ENCODE measurements at regions not wholly inside any gene's neighbourhood (a gene's known extent, or its start where the extent isn't known, plus 50 kb on each side); places are given as distances from the start of the nearest gene placed in this dataset.

DNA sequence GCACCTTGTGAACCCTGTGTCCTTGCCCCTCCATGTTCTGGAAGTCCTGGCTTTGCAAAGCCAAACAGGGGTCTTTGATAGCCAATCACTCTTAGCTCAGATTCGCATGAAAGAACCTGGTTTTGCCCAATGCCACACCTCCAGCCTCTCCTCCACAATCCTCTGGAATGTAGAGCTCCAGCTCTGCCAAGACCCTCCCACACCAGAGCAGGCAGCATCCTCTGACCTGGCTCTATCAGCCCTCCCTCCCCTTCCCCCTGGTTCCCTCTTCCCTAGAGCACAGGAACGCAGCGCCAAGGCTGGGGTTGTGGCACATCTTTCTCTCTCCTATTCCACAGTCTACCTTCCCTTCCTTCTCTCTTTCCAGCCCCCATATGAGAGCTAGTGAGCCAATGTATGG is 133.3 kb downstream of the RPLP1 start:
- Histone ChIP-seq H3K9ac (ENCODE audit: low read depth in 1 of 2, low read length in 2 of 2) (no peak overlapping the region), H3K36me3 (ENCODE audit: control insufficient read depth in 2 of 2, insufficient read depth in 2 of 2, low read length in 2 of 2) (no peaks in the 10 kb centered on the region), H3K4me1 (ENCODE audit: control insufficient read depth in 2 of 2, insufficient read depth in 2 of 2, low read length in 2 of 2) (peaks cover under 1 to 5% of the 10 kb centered on the region in 2 donors), H3K9me3 (ENCODE audit: control insufficient read depth in 2 of 2, low read length in 2 of 2) (no peaks in the 10 kb centered on the region), H3K4me3 (ENCODE audit: low read length in 2 of 2) (no peak overlapping the region), H3K27ac (ENCODE audit: low read depth in 2 of 2, low read length in 2 of 2) (no peak overlapping the region), H3K27me3 (ENCODE audit: control insufficient read depth in 2 of 2, insufficient read depth in 2 of 2, low read length in 2 of 2) (no peaks in the 10 kb centered on the region)

DNA sequence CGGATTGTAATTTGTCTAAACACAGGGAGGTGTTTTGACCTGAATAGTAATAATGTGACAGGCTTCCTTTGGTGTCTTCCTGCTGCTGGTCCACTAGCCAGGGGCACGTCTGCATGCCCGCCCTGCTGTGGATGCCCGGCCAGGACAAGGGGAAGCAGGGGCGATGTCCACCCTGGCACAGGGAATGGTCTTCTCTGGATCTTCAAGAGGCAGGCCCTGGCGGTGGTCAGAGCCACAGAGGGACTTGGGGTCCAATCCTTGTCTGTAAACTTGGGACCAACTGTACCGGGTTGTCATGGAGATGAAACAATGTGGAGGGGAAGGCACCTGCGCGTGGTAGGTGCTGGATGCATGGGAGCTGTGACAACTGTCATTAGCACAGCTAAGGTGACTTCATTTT is 134.1 kb downstream of the RPLP1 start:
- no peaks in the 10 kb centered on the region for H3K27me3 ChIP-seq (ENCODE audit: control insufficient read depth in 2 of 2, insufficient read depth in 2 of 2, low read length in 2 of 2)
- peaks cover 5 to 12% of the 10 kb centered on the region in 2 donors for H3K4me1 ChIP-seq (ENCODE audit: control insufficient read depth in 2 of 2, insufficient read depth in 2 of 2, low read length in 2 of 2)
- no peak overlapping the region for H3K9ac ChIP-seq (ENCODE audit: low read depth in 1 of 2, low read length in 2 of 2)
- H3K36me3 ChIP-seq (ENCODE audit: control insufficient read depth in 2 of 2, insufficient read depth in 2 of 2, low read length in 2 of 2) = no peaks in the 10 kb centered on the region
- no peak overlapping the region for H3K27ac ChIP-seq (ENCODE audit: low read depth in 2 of 2, low read length in 2 of 2)
- no peak overlapping the region for H3K4me3 ChIP-seq (ENCODE audit: low read length in 2 of 2)
- no peaks in the 10 kb centered on the region for H3K9me3 ChIP-seq (ENCODE audit: control insufficient read depth in 2 of 2, low read length in 2 of 2)

- peaks cover 12 to 21% of the 10 kb centered on the region in 2 donors for H3K4me1 ChIP-seq (ENCODE audit: control insufficient read depth in 2 of 2, insufficient read depth in 2 of 2, low read length in 2 of 2)
- H3K36me3 ChIP-seq (ENCODE audit: control insufficient read depth in 2 of 2, insufficient read depth in 2 of 2, low read length in 2 of 2) = no peaks in the 10 kb centered on the region
Observed at GRCh38 chr15:69587723-69588426, 135.3 kb downstream of the RPLP1 start.

GRCh38 chr15:69590201-69590710 is 137.6 kb downstream of the RPLP1 start:
- Histone ChIP-seq H3K9ac (ENCODE audit: low read depth in 1 of 2, low read length in 2 of 2) (no peak overlapping the region), H3K36me3 (ENCODE audit: control insufficient read depth in 2 of 2, insufficient read depth in 2 of 2, low read length in 2 of 2) (no peaks in the 10 kb centered on the region), H3K4me3 (ENCODE audit: low read length in 2 of 2) (no peak overlapping the region), H3K9me3 (ENCODE audit: control insufficient read depth in 2 of 2, low read length in 2 of 2) (no peaks in the 10 kb centered on the region), H3K4me1 (ENCODE audit: control insufficient read depth in 2 of 2, insufficient read depth in 2 of 2, low read length in 2 of 2) (peaks cover 32 to 44% of the 10 kb centered on the region in 2 donors), H3K27ac (ENCODE audit: low read depth in 2 of 2, low read length in 2 of 2) (no peak overlapping the region), H3K27me3 (ENCODE audit: control insufficient read depth in 2 of 2, insufficient read depth in 2 of 2, low read length in 2 of 2) (no peaks in the 10 kb centered on the region)

More at GRCh38 chr15:69587723-69588426, 135.3 kb downstream of the RPLP1 start:
- Histone ChIP-seq H3K9me3 (ENCODE audit: control insufficient read depth in 2 of 2, low read length in 2 of 2) (no peaks in the 10 kb centered on the region), H3K4me3 (ENCODE audit: low read length in 2 of 2) (no peak overlapping the region), H3K27me3 (ENCODE audit: control insufficient read depth in 2 of 2, insufficient read depth in 2 of 2, low read length in 2 of 2) (no peaks in the 10 kb centered on the region), H3K27ac (ENCODE audit: low read depth in 2 of 2, low read length in 2 of 2) (no peak overlapping the region), H3K9ac (ENCODE audit: low read depth in 1 of 2, low read length in 2 of 2) (no peak overlapping the region)

GRCh38 chr15:69590932-69591524 is 138.4 kb downstream of the RPLP1 start:
- Histone ChIP-seq H3K9ac (ENCODE audit: low read depth in 1 of 2, low read length in 2 of 2) (no peak overlapping the region), H3K36me3 (ENCODE audit: control insufficient read depth in 2 of 2, insufficient read depth in 2 of 2, low read length in 2 of 2) (no peaks in the 10 kb centered on the region), H3K27me3 (ENCODE audit: control insufficient read depth in 2 of 2, insufficient read depth in 2 of 2, low read length in 2 of 2) (no peaks in the 10 kb centered on the region), H3K27ac (ENCODE audit: low read depth in 2 of 2, low read length in 2 of 2) (no peak overlapping the region), H3K9me3 (ENCODE audit: control insufficient read depth in 2 of 2, low read length in 2 of 2) (no peaks in the 10 kb centered on the region), H3K4me3 (ENCODE audit: low read length in 2 of 2) (no peak overlapping the region), H3K4me1 (ENCODE audit: control insufficient read depth in 2 of 2, insufficient read depth in 2 of 2, low read length in 2 of 2) (peaks cover 37 to 51% of the 10 kb centered on the region in 2 donors)

DNA sequence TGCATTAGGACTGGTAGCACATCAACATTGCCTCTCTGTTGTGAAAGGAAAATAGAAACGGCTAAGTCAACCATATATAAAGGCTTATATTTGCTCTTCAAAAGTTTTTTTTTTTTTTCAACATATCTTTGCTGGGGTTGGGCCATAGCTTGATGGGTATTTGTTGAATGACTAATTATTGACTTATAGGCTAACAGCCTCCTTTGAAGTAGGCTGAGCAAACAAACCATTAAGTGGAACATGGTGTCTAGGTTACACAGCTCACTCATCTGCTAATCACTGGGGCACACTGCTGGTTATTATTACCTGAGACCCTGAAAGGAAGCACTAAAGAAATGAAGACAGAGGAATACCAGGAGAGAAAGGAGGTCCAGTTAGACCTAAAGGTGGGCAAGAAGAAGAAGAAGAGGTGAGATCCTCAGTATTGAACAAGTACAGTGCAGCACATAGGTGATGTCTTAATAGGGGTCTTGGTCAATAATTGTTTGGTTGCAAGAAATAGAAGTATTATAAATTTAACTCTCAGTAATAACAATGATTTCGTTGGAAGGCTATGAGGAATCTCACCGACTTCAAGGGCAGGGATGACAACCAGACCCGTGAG is 139.4 kb downstream of the RPLP1 start:
- H3K4me3 ChIP-seq (ENCODE audit: low read length in 2 of 2) = no peak overlapping the region
- no peaks in the 10 kb centered on the region for H3K27me3 ChIP-seq (ENCODE audit: control insufficient read depth in 2 of 2, insufficient read depth in 2 of 2, low read length in 2 of 2)
- no peaks in the 10 kb centered on the region for H3K9me3 ChIP-seq (ENCODE audit: control insufficient read depth in 2 of 2, low read length in 2 of 2)
- peak overlapping the region in 1 of 2 donors; percentile 5 for H3K27ac ChIP-seq (ENCODE audit: low read depth in 2 of 2, low read length in 2 of 2)
- no peaks in the 10 kb centered on the region for H3K36me3 ChIP-seq (ENCODE audit: control insufficient read depth in 2 of 2, insufficient read depth in 2 of 2, low read length in 2 of 2)
- H3K9ac ChIP-seq (ENCODE audit: low read depth in 1 of 2, low read length in 2 of 2) = no peak overlapping the region
- peaks cover 37 to 55% of the 10 kb centered on the region in 2 donors for H3K4me1 ChIP-seq (ENCODE audit: control insufficient read depth in 2 of 2, insufficient read depth in 2 of 2, low read length in 2 of 2)

DNA sequence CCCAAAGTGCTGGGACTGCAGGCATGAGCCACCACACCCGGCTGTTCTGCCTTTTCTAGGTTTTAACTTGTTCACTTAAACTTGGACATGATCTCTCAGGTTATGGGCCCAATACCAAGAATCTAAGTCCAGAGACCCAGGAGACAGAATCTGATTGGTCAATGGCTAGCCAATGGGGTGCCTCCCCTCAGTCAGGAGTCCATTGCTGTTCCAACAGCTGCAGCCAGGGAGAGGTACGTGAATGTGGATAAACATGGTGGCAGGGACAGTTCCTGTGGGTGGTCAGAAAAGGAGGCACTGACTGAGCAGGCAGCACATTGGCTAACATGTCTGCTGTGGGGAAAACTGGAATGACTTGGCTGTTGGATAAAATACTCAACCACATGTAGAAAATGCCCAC is 140.3 kb downstream of the RPLP1 start:
- Histone ChIP-seq H3K4me3 (ENCODE audit: low read length in 2 of 2) (no peak overlapping the region), H3K4me1 (ENCODE audit: control insufficient read depth in 2 of 2, insufficient read depth in 2 of 2, low read length in 2 of 2) (peaks cover 37 to 55% of the 10 kb centered on the region in 2 donors), H3K9me3 (ENCODE audit: control insufficient read depth in 2 of 2, low read length in 2 of 2) (no peaks in the 10 kb centered on the region), H3K27ac (ENCODE audit: low read depth in 2 of 2, low read length in 2 of 2) (peak overlapping the region in 1 of 2 donors; percentile 78), H3K36me3 (ENCODE audit: control insufficient read depth in 2 of 2, insufficient read depth in 2 of 2, low read length in 2 of 2) (no peaks in the 10 kb centered on the region), H3K27me3 (ENCODE audit: control insufficient read depth in 2 of 2, insufficient read depth in 2 of 2, low read length in 2 of 2) (peaks cover 0 to 1% of the 10 kb centered on the region in 2 donors), H3K9ac (ENCODE audit: low read depth in 1 of 2, low read length in 2 of 2) (no peak overlapping the region)

- H3K9ac ChIP-seq (ENCODE audit: low read depth in 1 of 2, low read length in 2 of 2) = no peak overlapping the region
- peak overlapping the region in 1 of 2 donors; percentile 48 for H3K4me3 ChIP-seq (ENCODE audit: low read length in 2 of 2)
- no peaks in the 10 kb centered on the region for H3K9me3 ChIP-seq (ENCODE audit: control insufficient read depth in 2 of 2, low read length in 2 of 2)
- peaks cover 37 to 55% of the 10 kb centered on the region in 2 donors for H3K4me1 ChIP-seq (ENCODE audit: control insufficient read depth in 2 of 2, insufficient read depth in 2 of 2, low read length in 2 of 2)
- H3K36me3 ChIP-seq (ENCODE audit: control insufficient read depth in 2 of 2, insufficient read depth in 2 of 2, low read length in 2 of 2) = no peaks in the 10 kb centered on the region
- peaks cover 0 to 6% of the 10 kb centered on the region in 2 donors for H3K27me3 ChIP-seq (ENCODE audit: control insufficient read depth in 2 of 2, insufficient read depth in 2 of 2, low read length in 2 of 2)
- H3K27ac ChIP-seq (ENCODE audit: low read depth in 2 of 2, low read length in 2 of 2) = peak overlapping the region; percentile 64 to 78
Observed at GRCh38 chr15:69593488-69593887, 140.9 kb downstream of the RPLP1 start.

- Histone ChIP-seq H3K4me1 (ENCODE audit: control insufficient read depth in 2 of 2, insufficient read depth in 2 of 2, low read length in 2 of 2) (peaks cover 37 to 55% of the 10 kb centered on the region in 2 donors), H3K9ac (ENCODE audit: low read depth in 1 of 2, low read length in 2 of 2) (peak overlapping the region; percentile 18 to 25), H3K9me3 (ENCODE audit: control insufficient read depth in 2 of 2, low read length in 2 of 2) (no peaks in the 10 kb centered on the region), H3K27ac (ENCODE audit: low read depth in 2 of 2, low read length in 2 of 2) (peak overlapping the region; percentile 64 to 78), H3K27me3 (ENCODE audit: control insufficient read depth in 2 of 2, insufficient read depth in 2 of 2, low read length in 2 of 2) (peaks cover 0 to 9% of the 10 kb centered on the region in 2 donors), H3K36me3 (ENCODE audit: control insufficient read depth in 2 of 2, insufficient read depth in 2 of 2, low read length in 2 of 2) (no peaks in the 10 kb centered on the region), H3K4me3 (ENCODE audit: low read length in 2 of 2) (peak overlapping the region; percentile 8 to 48)
Observed at GRCh38 chr15:69593981-69594966, 141.7 kb downstream of the RPLP1 start.

Measured in mucosa of rectum (tissue), 2 donors.